ENCODE measurements at regions not wholly inside any gene's neighbourhood (a gene's known extent, or its start where the extent isn't known, plus 50 kb on each side); places are given as distances from the start of the nearest gene placed in this dataset.
"Not testable (repeated sequence)": the region's sequence is repeated elsewhere in the genome, so short reads cannot be mapped to it uniquely, and the experiment has no call there.

- intact Hi-C loops (cut with DNase I); DNase-seq (ENCODE audit: low spot score); ATAC-seq: not testable (repeated sequence)
These were observed 142.1 kb downstream of the OXSM start for GRCh38 chr3:25931967-25932366.

GRCh38 chr3:25938566-25939325 lies 148.9 kb downstream of the OXSM start:
- intact Hi-C loops (cut with DNase I), result no loop called here

GRCh38 chr3:25940935-25941334 lies 151.0 kb downstream of the OXSM start:
- ATAC-seq, result no peak
- no peak for DNase-seq (ENCODE audit: low spot score)
- intact Hi-C loops (cut with DNase I), result no loop called here

More at GRCh38 chr3:25938566-25939325, 148.9 kb downstream of the OXSM start:
- no peak for DNase-seq (ENCODE audit: low spot score)
- ATAC-seq, result no peak

- intact Hi-C loops (cut with DNase I), result no loop called here
- DNase-seq (ENCODE audit: low spot score) (no peak), ATAC-seq (no peak)
These were observed 154.4 kb downstream of the OXSM start for GRCh38 chr3:25944329-25944728.

GRCh38 chr3:25945366-25945765 lies 155.5 kb downstream of the OXSM start:
- intact Hi-C loops (cut with DNase I), result no loop called here
- DNase-seq (ENCODE audit: low spot score), result no peak
- ATAC-seq, result no peak

- no peak for ATAC-seq
- intact Hi-C loops (cut with DNase I), result no loop called here
- DNase-seq (ENCODE audit: low spot score), result no peak
These were observed 155.9 kb downstream of the OXSM start for GRCh38 chr3:25945836-25946235.

- no peak for ATAC-seq
- no peak for DNase-seq (ENCODE audit: low spot score)
- intact Hi-C loops (cut with DNase I), result no loop called here
These were observed 162.2 kb downstream of the OXSM start for GRCh38 chr3:25952133-25952532.

GRCh38 chr3:25957026-25957425 lies 167.1 kb downstream of the OXSM start:
- DNase-seq (ENCODE audit: low spot score) (no peak), ATAC-seq (no peak)
- intact Hi-C loops (cut with DNase I), result no loop called here

GRCh38 chr3:25960776-25961175 lies 170.9 kb downstream of the OXSM start:
- ATAC-seq, result no peak
- intact Hi-C loops (cut with DNase I), result no loop called here

GRCh38 chr3:25962255-25962654 lies 172.4 kb downstream of the OXSM start:
- ATAC-seq (no peak), DNase-seq (ENCODE audit: low spot score) (no peak)
- intact Hi-C loops (cut with DNase I), result no loop called here

More at GRCh38 chr3:25960776-25961175, 170.9 kb downstream of the OXSM start:
- no peak for DNase-seq (ENCODE audit: low spot score)

GRCh38 chr3:25964141-25964540 lies 174.3 kb downstream of the OXSM start:
- intact Hi-C loops (cut with DNase I), result no loop called here
- no peak for ATAC-seq
- DNase-seq (ENCODE audit: low spot score), result no peak

GRCh38 chr3:25967385-25967784 lies 177.5 kb downstream of the OXSM start:
- intact Hi-C loops (cut with DNase I), result no loop called here
- DNase-seq (ENCODE audit: low spot score) (no peak), ATAC-seq (no peak)

GRCh38 chr3:25971736-25972135 lies 181.8 kb downstream of the OXSM start:
- DNase-seq (ENCODE audit: low spot score) (no peak), ATAC-seq (no peak)
- intact Hi-C loops (cut with DNase I), result no loop called here

GRCh38 chr3:25973122-25973521 lies 183.2 kb downstream of the OXSM start:
- intact Hi-C loops (cut with DNase I), result no loop called here

GRCh38 chr3:25982756-25983155 lies 192.9 kb downstream of the OXSM start:
- intact Hi-C loops (cut with DNase I), result no loop called here
- ATAC-seq, result no peak
- no peak for DNase-seq (ENCODE audit: low spot score)

More at GRCh38 chr3:25973122-25973521, 183.2 kb downstream of the OXSM start:
- ATAC-seq, result no peak
- DNase-seq (ENCODE audit: low spot score), result no peak

GRCh38 chr3:25985621-25986020 lies 195.7 kb downstream of the OXSM start:
- intact Hi-C loops (cut with DNase I), result no loop called here
- ATAC-seq (no peak), DNase-seq (ENCODE audit: low spot score) (no peak)

- intact Hi-C loops (cut with DNase I), result no loop called here
- no peak for DNase-seq (ENCODE audit: low spot score)
- no peak for ATAC-seq
These were observed 202.7 kb downstream of the OXSM start for GRCh38 chr3:25992606-25993005.

GRCh38 chr3:26004172-26004571 lies 214.3 kb downstream of the OXSM start:
- DNase-seq (ENCODE audit: low spot score) (no peak), ATAC-seq (no peak)
- intact Hi-C loops (cut with DNase I), result no loop called here

- intact Hi-C loops (cut with DNase I), result no loop called here
- DNase-seq (ENCODE audit: low spot score) (no peak), ATAC-seq (no peak)
These were observed 221.4 kb downstream of the OXSM start for GRCh38 chr3:26011276-26011675.

- intact Hi-C loops (cut with DNase I), result no loop called here
- ATAC-seq (no peak), DNase-seq (ENCODE audit: low spot score) (no peak)
These were observed 222.4 kb downstream of the OXSM start for GRCh38 chr3:26012241-26012745.

- intact Hi-C loops (cut with DNase I), result no loop called here
- no peak for DNase-seq (ENCODE audit: low spot score)
- ATAC-seq, result no peak
These were observed 225.9 kb downstream of the OXSM start for GRCh38 chr3:26015752-26016151.
